ENCODE measurements at regions not wholly inside any gene's neighbourhood (a gene's known extent, or its start where the extent isn't known, plus 50 kb on each side); places are given as distances from the start of the nearest gene placed in this dataset.

GRCh38 chr21:27725916-27726315, 759.0 kb upstream of the ADAMTS5 start:
- no peak for DNase-seq (ENCODE audit: extremely low read depth, insufficient read length)
- TF ChIP-seq CTCF (IDR thresholded peaks at IDR 0.05; ENCODE audit: insufficient read depth, low read length, poor library complexity, severe bottlenecking), result no peak
- Histone ChIP-seq H3K36me3 (ENCODE audit: control insufficient read depth, insufficient read depth, low read length) (no peaks in the 10 kb centered on the region), H3K27me3 (replicated peaks; ENCODE audit: control insufficient read depth, insufficient read depth, low read length) (no peaks in the 10 kb centered on the region), H3K4me3 (replicated peaks; ENCODE audit: low read depth, low read length) (no peak overlapping the region)

GRCh38 chr21:27722095-27722494, 755.2 kb upstream of the ADAMTS5 start:
- Histone ChIP-seq H3K4me3 (replicated peaks; ENCODE audit: low read depth, low read length) (no peak overlapping the region), H3K36me3 (ENCODE audit: control insufficient read depth, insufficient read depth, low read length) (no peaks in the 10 kb centered on the region), H3K27me3 (replicated peaks; ENCODE audit: control insufficient read depth, insufficient read depth, low read length) (no peaks in the 10 kb centered on the region)
- no peak for TF ChIP-seq CTCF (IDR thresholded peaks at IDR 0.05; ENCODE audit: insufficient read depth, low read length, poor library complexity, severe bottlenecking)
- DNase-seq (ENCODE audit: extremely low read depth, insufficient read length), result no peak

- Histone ChIP-seq H3K27me3 (replicated peaks; ENCODE audit: control insufficient read depth, insufficient read depth, low read length) (no peaks in the 10 kb centered on the region), H3K4me3 (replicated peaks; ENCODE audit: low read depth, low read length) (no peak overlapping the region), H3K36me3 (ENCODE audit: control insufficient read depth, insufficient read depth, low read length) (no peaks in the 10 kb centered on the region)
- no peak for DNase-seq (ENCODE audit: extremely low read depth, insufficient read length)
- no peak for TF ChIP-seq CTCF (IDR thresholded peaks at IDR 0.05; ENCODE audit: insufficient read depth, low read length, poor library complexity, severe bottlenecking)
Observed at GRCh38 chr21:27721675-27722074, 754.8 kb upstream of the ADAMTS5 start.

GRCh38 chr21:27719226-27719625, 752.3 kb upstream of the ADAMTS5 start:
- DNase-seq (ENCODE audit: extremely low read depth, insufficient read length), result no peak
- H3K36me3 ChIP-seq (ENCODE audit: control insufficient read depth, insufficient read depth, low read length), result no peaks in the 10 kb centered on the region

GRCh38 chr21:27715131-27715530, 748.2 kb upstream of the ADAMTS5 start:
- no peaks in the 10 kb centered on the region for H3K36me3 ChIP-seq (ENCODE audit: control insufficient read depth, insufficient read depth, low read length)
- no peak for DNase-seq (ENCODE audit: extremely low read depth, insufficient read length)
- H3K27me3 ChIP-seq (replicated peaks; ENCODE audit: control insufficient read depth, insufficient read depth, low read length), result no peaks in the 10 kb centered on the region
- no peak for TF ChIP-seq CTCF (IDR thresholded peaks at IDR 0.05; ENCODE audit: insufficient read depth, low read length, poor library complexity, severe bottlenecking)
- no peak overlapping the region for H3K4me3 ChIP-seq (replicated peaks; ENCODE audit: low read depth, low read length)

More at GRCh38 chr21:27719226-27719625, 752.3 kb upstream of the ADAMTS5 start:
- H3K4me3 ChIP-seq (replicated peaks; ENCODE audit: low read depth, low read length), result no peak overlapping the region
- TF ChIP-seq CTCF (IDR thresholded peaks at IDR 0.05; ENCODE audit: insufficient read depth, low read length, poor library complexity, severe bottlenecking), result no peak
- H3K27me3 ChIP-seq (replicated peaks; ENCODE audit: control insufficient read depth, insufficient read depth, low read length), result no peaks in the 10 kb centered on the region
